PC-3 (cell line): ENCODE measurements at regions not wholly inside any gene's neighbourhood (a gene's known extent, or its start where the extent isn't known, plus 50 kb on each side); places are given as distances from the start of the nearest gene placed in this dataset.

Experiments used
- ATAC-seq: fragments of 200-7000 bp; cut with Tn5 transposase; 2 replicates; pipeline ENCODE4 v1.9.1; 2020; ENCODE audit warnings: mild to moderate bottlenecking, moderate library complexity
- BruUV-seq: library from RNA; stranded (reverse); fragments of 400-500 nt; replicated peaks from 2 replicates; lab custom pipeline; 2021; lab: Mats Ljungman, UMichigan
- CTCF ChIA-PET: fragments of 300-600 bp; sonication (Branson Sonifier 250); formaldehyde crosslinking; loops from one replicate; lab custom pipeline; 2022; ENCODE audit warnings: antibody characterized with exemption; lab: Charles Lee
- POLR2A ChIA-PET: fragments of 300-600 bp; sonication (Branson Sonifier 250); formaldehyde crosslinking; loops from one replicate; lab custom pipeline; 2022; ENCODE audit warnings: antibody characterized with exemption; ENCODE audit not compliant: unreplicated experiment; lab: Charles Lee
- DNase-seq: peaks from one replicate; pipeline ENCODE4 v3.0.0-alpha.2; 2015
- H2AFZ ChIP-seq: fragments of 300-600 bp; sonication (generic); 2 replicates; pipeline ENCODE4 v1.6.0; 2016; ENCODE audit warnings: antibody characterized with exemption, low read length
- H3F3A ChIP-seq: fragments of 300-600 bp; sonication (generic); one replicate; pipeline ENCODE4 v1.6.0; 2017; ENCODE audit warnings: antibody characterized with exemption, low read length, control low read depth, mild to moderate bottlenecking; ENCODE audit not compliant: unreplicated experiment
- H3K27ac ChIP-seq: fragments of 300-600 bp; sonication (generic); 2 replicates; pipeline ENCODE4 v1.5.1; 2016; ENCODE audit warnings: mild to moderate bottlenecking, low read length
- H3K27me3 ChIP-seq: fragments of 300-600 bp; sonication (generic); 2 replicates; pipeline ENCODE4 v1.6.1; 2016; ENCODE audit warnings: low read length, mixed read lengths
- H3K36me3 ChIP-seq: fragments of 300-600 bp; sonication (generic); 2 replicates; pipeline ENCODE4 v1.6.1; 2016; ENCODE audit warnings: low read depth, mixed run types, low read length, mixed read lengths
- H3K4me1 ChIP-seq: fragments of 300-600 bp; sonication (generic); 2 replicates; pipeline ENCODE4 v1.5.1; 2016; ENCODE audit warnings: low read length; ENCODE audit not compliant: insufficient read depth
- H3K4me2 ChIP-seq: fragments of 300-600 bp; sonication (generic); 2 replicates; pipeline ENCODE4 v1.6.0; 2016; ENCODE audit warnings: low read length
- H3K4me3 ChIP-seq: fragments of 300-600 bp; sonication (generic); 2 replicates; pipeline ENCODE4 v1.5.1; 2016; ENCODE audit warnings: mild to moderate bottlenecking, low read length, mixed read lengths
- H3K79me2 ChIP-seq: fragments of 300-600 bp; sonication (generic); 2 replicates; pipeline ENCODE4 v1.6.1; 2017; ENCODE audit warnings: low read length, mixed read lengths
- H3K9ac ChIP-seq: fragments of 300-600 bp; sonication (generic); 2 replicates; pipeline ENCODE4 v1.6.0; 2016; ENCODE audit warnings: mild to moderate bottlenecking, low read length
- H3K9me2 ChIP-seq: fragments of 300-600 bp; sonication (generic); replicated peaks from 2 replicates; pipeline ENCODE4 v1.6.1; 2016; ENCODE audit warnings: mixed run types, low read length, mixed read lengths
- H3K9me3 ChIP-seq: fragments of 300-600 bp; sonication (generic); 2 replicates; pipeline ENCODE4 v1.6.1; 2016; ENCODE audit warnings: low read length, mixed read lengths
- H4K20me1 ChIP-seq: fragments of 300-600 bp; sonication (generic); 2 replicates; pipeline ENCODE4 v1.6.1; 2016; ENCODE audit warnings: low read length, mixed read lengths
- CTCF ChIP-seq: fragments of 300-600 bp; sonication (generic); conservative IDR thresholded peaks from 2 replicates; pipeline ENCODE4 v1.5.1; 2017; ENCODE audit warnings: antibody characterized with exemption, low read depth, mild to moderate bottlenecking, low read length
- EZH2 ChIP-seq: fragments of 300-600 bp; sonication (generic); IDR thresholded peaks from one replicate; pipeline ENCODE4 v1.6.1; 2017; ENCODE audit warnings: antibody characterized with exemption, mild to moderate bottlenecking, low read length; ENCODE audit not compliant: unreplicated experiment
- EZH2phosphoT487 ChIP-seq: fragments of 300-600 bp; sonication (generic); IDR thresholded peaks from 2 replicates; pipeline ENCODE4 v1.6.1; 2018; ENCODE audit warnings: mild to moderate bottlenecking, antibody characterized with exemption, low read length, borderline replicate concordance
- intact Hi-C: fragments of 100-400 bp; cut with micrococcal nuclease; formaldehyde crosslinking; loops from 2 replicates; pipeline ENCODE4 v1.9.0; 2023

GRCh38 chr14:28875934-28876571 lies 109.5 kb downstream of the FOXG1 start:
- no peak overlapping the region for H3K27ac ChIP-seq
- no peak overlapping the region for H3K4me3 ChIP-seq
- H3F3A ChIP-seq = no peaks in the 10 kb centered on the region
- H3K4me1 ChIP-seq = no peaks in the 10 kb centered on the region
- POLR2A ChIA-PET = no interaction called here
- no peaks in the 10 kb centered on the region for H3K79me2 ChIP-seq
- BruUV-seq = no TSS peak
- CTCF ChIA-PET = no interaction called here
- no peaks in the 10 kb centered on the region for H3K9me3 ChIP-seq
- intact Hi-C loops = no loop called here
- H4K20me1 ChIP-seq = 0 out of 2 replicates have a peak, but pooled peaks cover 4% of the 10 kb centered on the region
- no peaks in the 10 kb centered on the region for H3K9me2 ChIP-seq
- ATAC-seq (no peak), DNase-seq (no peak)
- TF ChIP-seq EZH2 (no peak), EZH2phosphoT487 (no peak), CTCF (no peak)
- H3K9ac ChIP-seq = no peak overlapping the region
- H3K36me3 ChIP-seq = no peaks in the 10 kb centered on the region
- peaks cover 59% of the 10 kb centered on the region for H3K27me3 ChIP-seq
- no peak overlapping the region for H2AFZ ChIP-seq
- no peak overlapping the region for H3K4me2 ChIP-seq

GRCh38 chr14:28876572-28876945 lies 110.0 kb downstream of the FOXG1 start:
- no peak overlapping the region for H2AFZ ChIP-seq
- ATAC-seq (no peak), DNase-seq (no peak)
- H3K27ac ChIP-seq = no peak overlapping the region
- no peaks in the 10 kb centered on the region for H3K9me3 ChIP-seq
- H3K79me2 ChIP-seq = no peaks in the 10 kb centered on the region
- H3F3A ChIP-seq = no peaks in the 10 kb centered on the region
- H3K4me2 ChIP-seq = no peak overlapping the region
- no peak overlapping the region for H3K4me3 ChIP-seq
- no peak for TF ChIP-seq EZH2phosphoT487
- peaks cover 63% of the 10 kb centered on the region for H3K27me3 ChIP-seq
- BruUV-seq = no TSS peak
- no peaks in the 10 kb centered on the region for H3K4me1 ChIP-seq
- H3K36me3 ChIP-seq = no peaks in the 10 kb centered on the region
- H3K9ac ChIP-seq = no peak overlapping the region
- no peaks in the 10 kb centered on the region for H3K9me2 ChIP-seq
- 0 out of 2 replicates have a peak, but pooled peaks cover 4% of the 10 kb centered on the region for H4K20me1 ChIP-seq
- ChIA-PET POLR2A (no interaction called here), CTCF (no interaction called here)
- intact Hi-C loops = no loop called here

- intact Hi-C loops = no loop called here
- no peaks in the 10 kb centered on the region for H3K9me2 ChIP-seq
- peaks cover 63% of the 10 kb centered on the region for H3K27me3 ChIP-seq
- no peak overlapping the region for H3K9ac ChIP-seq
- no peak overlapping the region for H2AFZ ChIP-seq
- ATAC-seq (no peak), DNase-seq (no peak)
- no TSS peak for BruUV-seq
- ChIA-PET CTCF (no interaction called here), POLR2A (no interaction called here)
- H3K79me2 ChIP-seq = no peaks in the 10 kb centered on the region
- H3K9me3 ChIP-seq = no peaks in the 10 kb centered on the region
- no peak for TF ChIP-seq EZH2
- no peak for TF ChIP-seq CTCF
- TF ChIP-seq EZH2phosphoT487 = no peak
- 0 out of 2 replicates have a peak, but pooled peaks cover 4% of the 10 kb centered on the region for H4K20me1 ChIP-seq
- no peaks in the 10 kb centered on the region for H3F3A ChIP-seq
- no peak overlapping the region for H3K4me3 ChIP-seq
- H3K4me2 ChIP-seq = no peak overlapping the region
- no peak overlapping the region for H3K27ac ChIP-seq
- H3K4me1 ChIP-seq = no peaks in the 10 kb centered on the region
- no peaks in the 10 kb centered on the region for H3K36me3 ChIP-seq
Measured at GRCh38 chr14:28877923-28878322, 111.3 kb downstream of the FOXG1 start.
